ENCODE measurements at regions not wholly inside any gene's neighbourhood (a gene's known extent, or its start where the extent isn't known, plus 50 kb on each side); places are given as distances from the start of the nearest gene placed in this dataset.

DNA sequence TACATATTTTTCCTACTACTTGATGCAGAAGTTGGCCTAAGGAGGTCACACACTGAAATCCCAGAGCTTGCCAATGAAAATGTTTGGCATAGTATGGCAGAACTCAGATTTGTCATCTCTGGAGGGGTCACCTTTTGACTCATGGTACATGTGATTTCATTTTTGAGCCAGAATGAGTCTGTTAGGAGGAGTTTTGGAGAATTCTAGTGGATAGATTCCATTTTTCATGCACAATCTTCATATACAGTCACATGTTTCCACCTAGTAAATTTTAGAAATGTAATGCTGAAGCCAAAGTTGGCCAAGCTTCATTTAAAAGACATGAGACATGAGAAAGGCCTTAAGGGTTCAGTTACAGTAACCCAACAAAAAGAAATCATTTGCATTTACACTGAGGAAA lies 97.8 kb upstream of the IGSF10 start:
- no peak for DNase-seq
- TF ChIP-seq POLR2A (IDR thresholded peaks at IDR 0.05): no peak
- TF ChIP-seq, protein P1, sequence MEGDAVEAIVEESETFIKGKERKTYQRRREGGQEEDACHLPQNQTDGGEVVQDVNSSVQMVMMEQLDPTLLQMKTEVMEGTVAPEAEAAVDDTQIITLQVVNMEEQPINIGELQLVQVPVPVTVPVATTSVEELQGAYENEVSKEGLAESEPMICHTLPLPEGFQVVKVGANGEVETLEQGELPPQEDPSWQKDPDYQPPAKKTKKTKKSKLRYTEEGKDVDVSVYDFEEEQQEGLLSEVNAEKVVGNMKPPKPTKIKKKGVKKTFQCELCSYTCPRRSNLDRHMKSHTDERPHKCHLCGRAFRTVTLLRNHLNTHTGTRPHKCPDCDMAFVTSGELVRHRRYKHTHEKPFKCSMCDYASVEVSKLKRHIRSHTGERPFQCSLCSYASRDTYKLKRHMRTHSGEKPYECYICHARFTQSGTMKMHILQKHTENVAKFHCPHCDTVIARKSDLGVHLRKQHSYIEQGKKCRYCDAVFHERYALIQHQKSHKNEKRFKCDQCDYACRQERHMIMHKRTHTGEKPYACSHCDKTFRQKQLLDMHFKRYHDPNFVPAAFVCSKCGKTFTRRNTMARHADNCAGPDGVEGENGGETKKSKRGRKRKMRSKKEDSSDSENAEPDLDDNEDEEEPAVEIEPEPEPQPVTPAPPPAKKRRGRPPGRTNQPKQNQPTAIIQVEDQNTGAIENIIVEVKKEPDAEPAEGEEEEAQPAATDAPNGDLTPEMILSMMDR (IDR thresholded peaks at IDR 0.05): no peak
- Histone ChIP-seq H3K4me1 (peaks cover 0 to 15% (median 0%) of the 10 kb centered on the region in 12 donors), H3K9me3 (no peaks in the 10 kb centered on the region), H3K4me3 (no peak overlapping the region), H3K27me3 (no peaks in the 10 kb centered on the region), H3K27ac (no peak overlapping the region), H3K36me3 (no peaks in the 10 kb centered on the region)
- intact Hi-C loops (cut with DNase I): no loop called here
- no peak for ATAC-seq

DNA sequence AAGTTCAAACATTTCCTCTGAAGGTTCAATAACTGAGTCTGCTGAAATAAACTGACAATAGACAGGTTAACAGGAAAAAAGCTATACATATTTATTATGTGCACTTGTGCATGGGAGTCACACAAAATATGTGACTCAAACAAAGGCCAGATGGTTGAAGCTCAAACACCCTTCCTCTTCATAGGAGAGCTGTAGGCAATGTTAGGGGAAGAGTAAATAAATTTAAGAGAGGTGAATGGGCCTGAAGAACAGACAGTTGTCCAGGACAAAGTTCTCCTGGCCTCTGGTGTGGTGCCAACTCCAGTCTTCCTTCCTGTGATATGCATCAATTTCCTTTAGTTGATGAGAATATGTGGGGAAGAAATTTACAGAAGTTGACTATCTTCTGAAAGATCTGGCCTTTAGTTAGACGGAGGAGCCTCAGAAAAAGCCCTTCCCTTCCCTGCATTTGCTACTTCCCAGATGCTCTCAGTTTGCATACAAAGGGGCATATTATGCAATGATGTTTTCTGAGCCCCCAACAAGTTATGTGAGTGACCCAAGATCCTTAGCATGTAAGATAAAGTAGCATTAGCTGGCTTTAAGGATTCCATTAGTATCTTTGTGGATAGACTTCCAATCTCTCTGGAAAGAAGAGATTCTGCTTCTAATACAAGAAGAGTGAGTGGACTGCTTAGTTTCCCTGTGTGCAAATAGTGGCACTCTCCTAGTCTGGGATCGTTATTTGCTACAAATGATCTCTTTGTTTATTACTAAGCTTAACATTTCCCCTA lies 96.4 kb upstream of the IGSF10 start:
- 65 to 74% (median 71%) methylated on average over 2 of the region's 2 CpGs for WGBS, 4 donors

DNA sequence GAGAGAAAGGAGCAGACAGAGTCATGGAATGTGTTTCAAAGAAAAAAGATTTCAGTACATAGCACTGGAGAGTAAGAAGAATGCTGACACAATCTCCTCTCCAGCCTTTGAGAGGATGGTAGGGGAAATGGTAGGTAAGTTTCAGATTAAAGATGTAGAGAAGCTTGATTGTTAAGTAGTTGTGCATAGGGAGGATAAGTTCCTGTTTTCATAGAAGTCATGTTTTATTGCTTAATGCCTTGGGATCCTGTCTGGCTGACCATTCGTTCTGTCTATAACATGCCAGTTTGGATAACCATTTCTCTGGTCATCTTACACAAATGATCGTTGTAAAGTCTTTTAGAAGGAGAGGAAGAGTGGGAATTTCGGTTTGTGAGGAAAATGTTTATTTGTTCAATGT lies 95.7 kb upstream of the IGSF10 start:
- DNase-seq: no peak
- no peak overlapping the region for H3K27ac ChIP-seq
- 68 to 78% (median 76%) methylated on average over 3 of the region's 3 CpGs for WGBS, 4 donors
- no peaks in the 10 kb centered on the region for H3K36me3 ChIP-seq
- H3K4me3 ChIP-seq: no peak overlapping the region
- no peak for ATAC-seq
- TF ChIP-seq, protein P1 (IDR thresholded peaks at IDR 0.05): no peak
- no peak for TF ChIP-seq POLR2A (IDR thresholded peaks at IDR 0.05)
- H3K27me3 ChIP-seq: no peaks in the 10 kb centered on the region
- H3K9me3 ChIP-seq: no peaks in the 10 kb centered on the region
- intact Hi-C loops (cut with DNase I): no loop called here
- H3K4me1 ChIP-seq: peaks cover 0 to 15% (median 0%) of the 10 kb centered on the region in 12 donors

More for the DNA sequence above, 96.4 kb upstream of the IGSF10 start:
- DNase-seq: no peak
- TF ChIP-seq, protein P1 (IDR thresholded peaks at IDR 0.05): no peak
- no peak for TF ChIP-seq POLR2A (IDR thresholded peaks at IDR 0.05)
- Histone ChIP-seq H3K4me3 (no peak overlapping the region), H3K36me3 (no peaks in the 10 kb centered on the region), H3K9me3 (no peaks in the 10 kb centered on the region), H3K27me3 (no peaks in the 10 kb centered on the region), H3K27ac (no peak overlapping the region), H3K4me1 (peaks cover 0 to 15% (median 0%) of the 10 kb centered on the region in 12 donors)
- intact Hi-C loops (cut with DNase I): no loop called here
- ATAC-seq: no peak

DNA sequence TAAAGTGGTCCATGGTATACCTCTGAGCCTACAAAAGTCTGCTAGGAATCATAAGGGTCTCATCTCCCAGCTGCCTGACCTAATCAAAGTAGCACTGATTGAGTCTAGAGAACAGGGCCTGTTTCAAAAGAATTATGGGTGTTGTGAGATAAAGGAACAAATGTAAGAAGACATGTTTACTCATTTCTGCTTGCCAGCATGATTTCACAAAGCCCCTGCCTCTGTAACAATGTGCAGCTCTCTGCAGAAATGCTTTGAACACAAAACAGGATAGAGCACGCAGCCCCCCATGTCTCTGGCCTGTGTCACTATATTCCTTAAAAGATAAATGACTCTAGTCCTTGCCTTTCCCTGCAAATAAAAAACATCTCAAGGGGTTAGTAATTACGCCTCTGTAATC lies 94.7 kb upstream of the IGSF10 start:
- H3K27ac ChIP-seq: no peak overlapping the region
- intact Hi-C loops (cut with DNase I): no loop called here
- 45 to 60% (median 49%) methylated on average over 2 of the region's 2 CpGs for WGBS, 4 donors

More for the DNA sequence above, 94.7 kb upstream of the IGSF10 start:
- no peaks in the 10 kb centered on the region for H3K9me3 ChIP-seq
- DNase-seq: no peak
- ATAC-seq: no peak
- no peak overlapping the region for H3K4me3 ChIP-seq
- H3K27me3 ChIP-seq: no peaks in the 10 kb centered on the region
- TF ChIP-seq POLR2A (IDR thresholded peaks at IDR 0.05): no peak
- TF ChIP-seq, protein P1 (IDR thresholded peaks at IDR 0.05): no peak
- H3K4me1 ChIP-seq: peaks cover 0 to 15% (median 0%) of the 10 kb centered on the region in 12 donors
- H3K36me3 ChIP-seq: no peaks in the 10 kb centered on the region
